ENCODE measurements at regions not wholly inside any gene's neighbourhood (a gene's known extent, or its start where the extent isn't known, plus 50 kb on each side); places are given as distances from the start of the nearest gene placed in this dataset.

DNA sequence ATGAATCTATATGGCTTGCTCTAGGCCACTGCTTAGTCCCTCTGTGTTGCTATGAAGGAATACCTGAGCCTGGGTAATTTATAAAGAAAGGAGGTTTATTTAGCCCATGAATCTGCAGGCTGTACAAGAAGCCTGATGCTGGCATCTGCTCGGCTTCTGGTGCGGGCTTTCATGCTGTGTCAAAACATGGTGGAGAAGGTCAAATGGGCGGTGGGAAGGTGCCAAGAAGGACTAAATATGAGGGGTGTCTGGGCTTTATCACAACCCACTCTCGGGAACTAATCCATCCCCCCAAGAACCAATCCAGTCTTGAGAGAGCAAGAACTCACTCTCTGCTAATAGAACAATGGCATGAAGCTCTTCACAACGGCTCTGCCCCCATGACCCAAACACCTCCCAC lies 481.6 kb downstream of the EIPR1 start:
- TF ChIP-seq CTCF (IDR thresholded peaks at IDR 0.05) (no peak), POLR2A (IDR thresholded peaks at IDR 0.05) (no peak)
